Endothelial cell (in vitro differentiated cells): ENCODE measurements at regions not wholly inside any gene's neighbourhood (a gene's known extent, or its start where the extent isn't known, plus 50 kb on each side); places are given as distances from the start of the nearest gene placed in this dataset.

Experiments
- DNase-seq: peaks from one replicate; pipeline ENCODE4 v3.0.0; 2021; ENCODE audit warnings: low spot score
- H3K27ac Mint-ChIP-seq: one replicate; pipeline ENCODE4 v1.8.0; 2021; ENCODE audit warnings: mixed read lengths, inconsistent platforms; ENCODE audit not compliant: unreplicated experiment
- H3K27me3 Mint-ChIP-seq: one replicate; pipeline ENCODE4 v1.8.0; 2021; ENCODE audit warnings: mild to moderate bottlenecking, moderate library complexity, mixed read lengths, inconsistent platforms; ENCODE audit not compliant: unreplicated experiment
- H3K36me3 Mint-ChIP-seq: one replicate; pipeline ENCODE4 v1.8.0; 2021; ENCODE audit warnings: mild to moderate bottlenecking, low read depth, mixed read lengths, inconsistent platforms; ENCODE audit not compliant: unreplicated experiment
- H3K4me1 Mint-ChIP-seq: one replicate; pipeline ENCODE4 v1.8.0; 2021; ENCODE audit warnings: mild to moderate bottlenecking, mixed read lengths, inconsistent platforms; ENCODE audit not compliant: unreplicated experiment
- H3K4me3 Mint-ChIP-seq: one replicate; pipeline ENCODE4 v1.8.0; 2021; ENCODE audit warnings: mild to moderate bottlenecking, mixed read lengths, inconsistent platforms; ENCODE audit not compliant: unreplicated experiment
- H3K9me3 Mint-ChIP-seq: one replicate; pipeline ENCODE4 v1.8.0; 2021; ENCODE audit warnings: mixed read lengths, inconsistent platforms; ENCODE audit not compliant: unreplicated experiment
- TF ChIP-seq, protein P1 (sequence below): fragments of 200-600 bp; sonication (generic); IDR thresholded peaks from one replicate; pipeline ENCODE4 v1.5.0; 2021; ENCODE audit warnings: antibody characterized with exemption; ENCODE audit not compliant: unreplicated experiment

DNA sequence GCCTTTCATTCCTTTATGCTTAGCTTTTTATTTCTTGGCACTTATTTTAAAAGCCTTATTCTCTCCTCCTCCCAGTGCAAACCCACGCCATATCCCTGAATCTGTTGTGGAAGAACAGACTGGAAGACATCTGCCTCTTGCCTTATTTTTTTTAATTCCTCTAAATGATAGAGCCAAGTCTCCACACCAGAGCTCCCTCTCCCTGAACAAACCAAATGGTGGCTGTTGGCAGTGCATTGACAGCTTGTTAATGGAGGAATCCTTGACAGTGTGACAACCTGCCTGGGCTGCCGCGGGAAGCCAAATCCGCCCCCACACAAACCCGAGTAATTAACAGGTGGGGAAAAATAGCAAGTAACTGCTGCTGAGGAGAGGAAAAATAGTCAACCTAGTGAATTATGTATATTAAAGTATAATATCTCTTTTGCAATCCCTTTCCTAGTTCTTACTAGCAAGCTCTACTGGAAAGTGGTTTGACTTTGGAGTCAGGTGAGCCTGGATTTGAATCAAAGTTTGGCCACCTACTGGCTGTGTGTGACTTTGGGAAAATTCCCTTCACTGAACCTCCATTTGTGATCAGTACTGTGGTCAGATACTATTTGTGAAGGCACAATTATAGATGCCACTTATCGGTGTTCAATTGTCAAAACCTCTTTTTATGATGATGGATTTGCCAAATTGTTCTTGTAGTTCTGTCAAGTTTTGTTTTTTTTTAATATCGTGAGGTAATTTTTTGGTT, 589.6 kb downstream of the PDCD6IP start:
- Mint-ChIP-seq H3K27ac (no peak overlapping the region), H3K36me3 (no peaks in the 10 kb centered on the region), H3K27me3 (no peaks in the 10 kb centered on the region), H3K4me1 (no peaks in the 10 kb centered on the region), H3K4me3 (no peak overlapping the region), H3K9me3 (no peaks in the 10 kb centered on the region)
- no peak for DNase-seq
- TF ChIP-seq, protein P1, sequence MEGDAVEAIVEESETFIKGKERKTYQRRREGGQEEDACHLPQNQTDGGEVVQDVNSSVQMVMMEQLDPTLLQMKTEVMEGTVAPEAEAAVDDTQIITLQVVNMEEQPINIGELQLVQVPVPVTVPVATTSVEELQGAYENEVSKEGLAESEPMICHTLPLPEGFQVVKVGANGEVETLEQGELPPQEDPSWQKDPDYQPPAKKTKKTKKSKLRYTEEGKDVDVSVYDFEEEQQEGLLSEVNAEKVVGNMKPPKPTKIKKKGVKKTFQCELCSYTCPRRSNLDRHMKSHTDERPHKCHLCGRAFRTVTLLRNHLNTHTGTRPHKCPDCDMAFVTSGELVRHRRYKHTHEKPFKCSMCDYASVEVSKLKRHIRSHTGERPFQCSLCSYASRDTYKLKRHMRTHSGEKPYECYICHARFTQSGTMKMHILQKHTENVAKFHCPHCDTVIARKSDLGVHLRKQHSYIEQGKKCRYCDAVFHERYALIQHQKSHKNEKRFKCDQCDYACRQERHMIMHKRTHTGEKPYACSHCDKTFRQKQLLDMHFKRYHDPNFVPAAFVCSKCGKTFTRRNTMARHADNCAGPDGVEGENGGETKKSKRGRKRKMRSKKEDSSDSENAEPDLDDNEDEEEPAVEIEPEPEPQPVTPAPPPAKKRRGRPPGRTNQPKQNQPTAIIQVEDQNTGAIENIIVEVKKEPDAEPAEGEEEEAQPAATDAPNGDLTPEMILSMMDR = peak; percentile 27

DNA sequence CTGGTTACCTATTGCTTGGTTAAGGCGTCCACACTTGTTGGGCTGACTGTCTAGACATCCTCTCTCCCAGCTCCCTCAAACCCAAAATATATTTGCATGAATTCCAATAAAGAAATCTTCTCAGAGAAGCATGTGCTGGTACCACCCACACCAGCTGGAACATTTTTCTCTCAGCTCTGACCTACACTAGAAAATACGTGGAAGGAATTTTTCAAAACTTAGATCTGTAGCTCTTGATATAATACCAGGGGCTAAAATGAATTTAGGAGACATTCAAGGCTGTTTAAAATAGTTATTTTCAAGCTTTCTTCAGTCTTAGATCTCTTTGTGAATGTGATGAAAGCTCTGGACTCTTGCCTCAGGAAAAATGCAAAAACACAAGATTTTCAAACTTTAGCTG, 590.4 kb downstream of the PDCD6IP start:
- no peaks in the 10 kb centered on the region for H3K27me3 Mint-ChIP-seq
- TF ChIP-seq, protein P1 = no peak

DNA sequence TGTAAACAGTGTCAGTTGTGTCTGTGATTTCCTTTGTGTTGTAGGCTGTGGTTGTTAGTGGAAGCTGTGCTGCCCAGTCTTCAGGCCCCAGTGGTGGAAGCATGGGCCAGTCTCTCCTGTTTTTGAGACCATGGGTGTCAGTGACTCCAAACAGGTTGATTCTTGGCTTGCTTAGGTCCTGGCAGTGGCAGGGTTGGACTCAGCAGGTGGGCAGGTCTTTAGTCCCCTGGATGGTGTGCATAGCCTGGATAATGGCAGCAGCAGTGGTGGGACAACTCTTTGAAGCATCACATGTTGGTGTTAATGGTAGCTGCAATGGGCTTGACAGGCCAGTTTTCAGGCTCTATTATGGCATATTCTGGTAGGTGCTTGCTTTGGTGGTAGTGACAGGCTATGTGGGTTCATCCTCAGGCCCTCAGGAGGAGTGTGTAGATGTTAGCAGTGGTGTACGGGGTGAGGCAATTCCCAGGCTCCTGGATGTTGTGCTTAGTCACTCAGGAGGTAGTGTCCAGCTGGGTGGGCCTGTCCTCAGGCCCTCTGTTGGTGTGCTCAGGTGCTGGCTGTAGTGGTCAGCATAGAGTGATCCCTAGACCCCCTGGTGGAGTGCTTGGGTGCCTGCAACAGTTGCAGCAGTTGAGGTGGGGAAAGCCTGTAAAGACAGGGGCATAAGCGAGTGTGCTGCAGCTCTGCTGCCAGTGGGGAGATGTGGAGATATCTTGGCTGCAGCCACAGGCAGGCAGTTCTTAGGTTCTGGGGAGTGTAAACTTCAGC, 596.7 kb downstream of the PDCD6IP start:
- H3K27ac Mint-ChIP-seq = no peak overlapping the region
- no peaks in the 10 kb centered on the region for H3K27me3 Mint-ChIP-seq
- H3K4me3 Mint-ChIP-seq = no peak overlapping the region
- TF ChIP-seq, protein P1 = no peak
- H3K36me3 Mint-ChIP-seq = no peaks in the 10 kb centered on the region
- no peaks in the 10 kb centered on the region for H3K9me3 Mint-ChIP-seq
- DNase-seq = no peak
- no peaks in the 10 kb centered on the region for H3K4me1 Mint-ChIP-seq

More for the DNA sequence above, 590.4 kb downstream of the PDCD6IP start:
- Mint-ChIP-seq H3K4me3 (no peak overlapping the region), H3K4me1 (no peaks in the 10 kb centered on the region), H3K27ac (no peak overlapping the region), H3K9me3 (no peaks in the 10 kb centered on the region), H3K36me3 (no peaks in the 10 kb centered on the region)
- no peak for DNase-seq

DNA sequence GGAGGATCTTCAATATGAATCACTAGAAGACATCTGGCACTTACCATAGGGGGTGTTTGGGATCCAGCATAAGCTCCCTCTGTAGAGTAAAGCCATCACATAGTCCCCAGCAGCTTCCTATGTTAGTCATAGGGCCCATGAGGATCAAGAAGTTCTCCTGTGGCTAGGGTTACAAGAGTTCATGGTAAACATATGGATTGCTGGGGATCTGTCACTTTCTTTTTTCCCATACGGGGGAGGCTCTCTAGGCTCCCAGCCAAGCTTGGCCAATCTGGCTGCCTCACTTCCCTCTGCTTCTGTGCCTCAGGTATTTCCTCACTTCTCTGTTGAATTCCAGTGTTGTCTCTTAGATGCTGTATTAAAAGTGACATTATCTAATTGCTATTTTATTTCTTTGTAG, 597.9 kb downstream of the PDCD6IP start:
- Mint-ChIP-seq H3K4me1 (no peaks in the 10 kb centered on the region), H3K36me3 (no peaks in the 10 kb centered on the region), H3K4me3 (no peak overlapping the region), H3K27me3 (no peaks in the 10 kb centered on the region), H3K27ac (no peak overlapping the region), H3K9me3 (no peaks in the 10 kb centered on the region)
- TF ChIP-seq, protein P1 = no peak
- DNase-seq = no peak

DNA sequence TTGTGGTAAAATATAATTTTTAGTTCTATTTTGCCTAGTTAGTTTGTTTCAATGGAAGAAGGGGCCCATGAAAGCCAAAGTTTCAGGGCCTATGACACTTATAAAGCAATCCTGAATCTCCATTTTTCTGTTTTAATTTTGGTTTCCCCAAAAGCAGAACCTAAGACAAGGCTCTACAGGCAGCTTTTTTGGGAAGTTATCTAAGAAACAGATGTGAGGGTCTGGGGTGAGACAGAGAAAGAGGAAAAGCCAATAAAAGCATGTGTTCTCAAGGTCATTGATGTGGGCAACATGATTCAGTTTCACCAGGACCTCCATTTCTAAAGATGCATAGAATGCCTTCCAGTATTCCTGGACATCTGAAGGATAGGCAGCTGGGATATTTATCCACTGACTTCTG, 598.5 kb downstream of the PDCD6IP start:
- H3K4me3 Mint-ChIP-seq = no peak overlapping the region
- no peak for DNase-seq
- no peaks in the 10 kb centered on the region for H3K27me3 Mint-ChIP-seq
- no peaks in the 10 kb centered on the region for H3K9me3 Mint-ChIP-seq
- TF ChIP-seq, protein P1 = no peak
- no peak overlapping the region for H3K27ac Mint-ChIP-seq
- no peaks in the 10 kb centered on the region for H3K36me3 Mint-ChIP-seq
- no peaks in the 10 kb centered on the region for H3K4me1 Mint-ChIP-seq
